Heart left ventricle (tissue), 16 donors: ENCODE measurements at regions not wholly inside any gene's neighbourhood (a gene's known extent, or its start where the extent isn't known, plus 50 kb on each side); places are given as distances from the start of the nearest gene placed in this dataset.
A peak's percentile ranks its signal among the peaks of the same experiment; 100 is the strongest.

Experiments
- ATAC-seq, 4 donors: fragments of 200-7000 bp; cut with Tn5 transposase; one replicate each; pipeline ENCODE4 v1.9.1; 2020 to 2022; ENCODE audit warnings: moderate library complexity in 4 of 4, mild to moderate bottlenecking in 3 of 4, moderate number of reproducible peaks in 1 of 4
- DNase-seq, 5 donors: peaks; one replicate each; pipeline ENCODE4 v3.0.0-alpha.2; 2020
- H3K27ac ChIP-seq, 12 donors: fragments of 200-600 bp; sonication (generic) in 4 of 12; one replicate each; pipeline versions ENCODE4 v1.5.0 to v1.8.0; 2016 to 2022; ENCODE audit warnings: mild to moderate bottlenecking in 2 of 12
- H3K27me3 ChIP-seq, 9 donors: fragments of 200-600 bp; sonication (generic) in 2 of 9; one replicate each; pipeline versions ENCODE4 v1.5.1 to v1.8.0; 2016 to 2022; ENCODE audit warnings: mild to moderate bottlenecking in 3 of 9
- H3K36me3 ChIP-seq, 9 donors: fragments of 200-600 bp; sonication (generic) in 2 of 9; one replicate each; pipeline versions ENCODE4 v1.5.0 to v1.8.0; 2018 to 2022; ENCODE audit warnings: mild to moderate bottlenecking in 2 of 9
- H3K4me1 ChIP-seq, 12 donors: fragments of 200-600 bp; sonication (generic) in 4 of 12; one replicate each; pipeline versions ENCODE4 v1.5.0 to v1.8.0; 2016 to 2022; ENCODE audit warnings: mild to moderate bottlenecking in 3 of 12
- H3K4me3 ChIP-seq, 12 donors: fragments of 200-600 bp; sonication (generic) in 4 of 12; one replicate each; pipeline versions ENCODE4 v1.5.0 to v1.8.0; 2017 to 2022; ENCODE audit warnings: mild to moderate bottlenecking in 9 of 12, moderate library complexity in 4 of 12
- H3K9me3 ChIP-seq, 12 donors: fragments of 200-600 bp; sonication (generic) in 4 of 12; one replicate each; pipeline versions ENCODE4 v1.5.0 to v1.8.0; 2016 to 2022; ENCODE audit warnings: mild to moderate bottlenecking in 1 of 12
- CTCF ChIP-seq, 12 donors: fragments of 200-600 bp; sonication (generic) in 4 of 12; IDR thresholded peaks; one replicate each; pipeline versions ENCODE4 v1.5.0 to v1.8.0; 2018 to 2022; ENCODE audit warnings: antibody characterized with exemption in 12 of 12, mild to moderate bottlenecking in 5 of 12
- POLR2A ChIP-seq, 2 donors: fragments of 450-650 bp; IDR thresholded peaks; one replicate each; pipeline ENCODE4 v1.6.1; 2017; ENCODE audit warnings: antibody characterized with exemption in 2 of 2, mild to moderate bottlenecking in 2 of 2, moderate library complexity in 2 of 2
- WGBS, 4 donors: extraction: QIAGEN DNeasy Blood & Tissue Kit in 2 of 4; methylation state at CpG; one replicate each; pipeline versions ENCODE4 v1.1.5 to v1.1.7; 2013 to 2018; 5-methylcytosine and 5-hydroxymethylcytosine counted together
- intact Hi-C, 10 donors: fragments of 100-400 bp; cut with DNase I; formaldehyde crosslinking; loops; one replicate each; pipeline versions ENCODE4 v1.11.1 to v1.14.2; 2022
- donor health status: ischemic (EF 13 %, LVEDD 7.1; RV severe dilation, severe dysfunction).
- donor health status: healthy with polysubstance abuse.
- donor health status: DM: no; HTN: yes; CAD: no.
- donor health status: DM: no; HTN: no; CAD: no.
- donor health status: ischemic (EF 25% LVEDD 6.9; RV normal size, moderate dysfunction).
- donor health status: ischemic (EF 25% LVEDD 5.7; RV mildly dilated, moderate dysfunction).
- donor health status: healthy.
- donor health status: DM: yes; HTN: yes; CAD: no.
- donor health status: ischemic (EF 35%, LVEDD 5.7; RV mildly dilated, moderate dysfunction).
- donor health status: nonischemic (EF 11% LVEDD 7.7; RV severe dilation, severe dysfunction).
- donor health status: DM: yes; HTN: yes; CAD: no.
- donor health status: PGD.
- donor health status: ischemic (EF 29% LVEDD 5.4; RV normal size, mild dysfunction).
- donor health status: nonischemic (EF 23%, LVEDD 6.1; RV moderate dilation, normal function).

GRCh38 chr21:27363719-27364477 lies 397.0 kb upstream of the ADAMTS5 start:
- no peak overlapping the region for H3K27ac ChIP-seq
- ATAC-seq = no peak
- no peak overlapping the region for H3K4me3 ChIP-seq
- intact Hi-C loops = loop anchor here in 9 of 10 donors (2.0 to 10.0 kb wide), 7 partner anchors 107 to 499 kb away; no protein-coding TSS in a partner anchor
- no peaks in the 10 kb centered on the region for H3K36me3 ChIP-seq
- peaks cover 0 to 2% (median 0%) of the 10 kb centered on the region in 12 donors for H3K4me1 ChIP-seq
- no peak for TF ChIP-seq CTCF (IDR thresholded peaks at IDR 0.05)
- no peak for TF ChIP-seq POLR2A (IDR thresholded peaks at IDR 0.05)
- no peaks in the 10 kb centered on the region for H3K27me3 ChIP-seq
- 95 to 98% (median 98%) methylated on average over 3 of the region's 3 CpGs for WGBS, 4 donors
- H3K9me3 ChIP-seq = no peaks in the 10 kb centered on the region
- no peak for DNase-seq

- intact Hi-C loops = loop anchor here in 9 of 10 donors (2.0 to 10.0 kb wide), 7 partner anchors 109 to 497 kb away; no protein-coding TSS in a partner anchor
- DNase-seq (no peak), ATAC-seq (no peak)
- Histone ChIP-seq H3K36me3 (no peaks in the 10 kb centered on the region), H3K4me1 (no peaks in the 10 kb centered on the region), H3K27me3 (no peaks in the 10 kb centered on the region), H3K9me3 (no peaks in the 10 kb centered on the region), H3K4me3 (no peak overlapping the region), H3K27ac (no peak overlapping the region)
- TF ChIP-seq POLR2A (IDR thresholded peaks at IDR 0.05) (no peak), CTCF (IDR thresholded peaks at IDR 0.05) (peak in 10 of 12 donors; percentile 6 to 51 (median 35))
- 92 to 95% (median 93%) methylated on average over 1 of the region's 1 CpG for WGBS, 4 donors
Measured at GRCh38 chr21:27362249-27362648, 395.4 kb upstream of the ADAMTS5 start.

- no peak overlapping the region for H3K27ac ChIP-seq
- no peaks in the 10 kb centered on the region for H3K9me3 ChIP-seq
- H3K4me3 ChIP-seq = no peak overlapping the region
- no peak for DNase-seq
- no peaks in the 10 kb centered on the region for H3K27me3 ChIP-seq
- ATAC-seq = no peak
- intact Hi-C loops = no loop called here
- H3K4me1 ChIP-seq = no peaks in the 10 kb centered on the region
- TF ChIP-seq CTCF (IDR thresholded peaks at IDR 0.05) (no peak), POLR2A (IDR thresholded peaks at IDR 0.05) (no peak)
- H3K36me3 ChIP-seq = no peaks in the 10 kb centered on the region
Measured at GRCh38 chr21:27359141-27359540, 392.3 kb upstream of the ADAMTS5 start.

- ATAC-seq (no peak), DNase-seq (no peak)
- no peak overlapping the region for H3K4me3 ChIP-seq
- no peaks in the 10 kb centered on the region for H3K4me1 ChIP-seq
- TF ChIP-seq POLR2A (IDR thresholded peaks at IDR 0.05) (no peak), CTCF (IDR thresholded peaks at IDR 0.05) (no peak)
- no peaks in the 10 kb centered on the region for H3K36me3 ChIP-seq
- no peak overlapping the region for H3K27ac ChIP-seq
- no peaks in the 10 kb centered on the region for H3K9me3 ChIP-seq
- H3K27me3 ChIP-seq = no peaks in the 10 kb centered on the region
- intact Hi-C loops = no loop called here
Measured at GRCh38 chr21:27352885-27353284, 386.0 kb upstream of the ADAMTS5 start.
